Ishikawa (cell line): ENCODE measurements at regions not wholly inside any gene's neighbourhood (a gene's known extent, or its start where the extent isn't known, plus 50 kb on each side); places are given as distances from the start of the nearest gene placed in this dataset.

Experiments
- CEBPB ChIP-seq: IDR thresholded peaks from 2 replicates; pipeline ENCODE4 v1.6.1; 2012
- CREB1 ChIP-seq: IDR thresholded peaks from 2 replicates; pipeline ENCODE4 v1.6.1; 2012; ENCODE audit warnings: low read depth
- EGR1 ChIP-seq: IDR thresholded peaks from 2 replicates; pipeline ENCODE4 v1.6.1; 2012
- EP300 ChIP-seq: IDR thresholded peaks from 2 replicates; pipeline ENCODE4 v1.6.1; 2012; ENCODE audit warnings: borderline replicate concordance
- FOXM1 ChIP-seq: IDR thresholded peaks from 2 replicates; pipeline ENCODE4 v1.6.1; 2012; ENCODE audit warnings: low read depth, borderline replicate concordance
- MAX ChIP-seq: IDR thresholded peaks from 2 replicates; pipeline ENCODE4 v1.6.1; 2012
- NFIC ChIP-seq: IDR thresholded peaks from 2 replicates; pipeline ENCODE4 v1.6.1; 2012
- RAD21 ChIP-seq: IDR thresholded peaks from 2 replicates; pipeline ENCODE4 v1.6.1; 2012; ENCODE audit warnings: low read depth
- REST ChIP-seq: IDR thresholded peaks from 2 replicates; pipeline ENCODE4 v1.6.1; 2012; ENCODE audit warnings: low read depth, mild to moderate bottlenecking
- TAF1 ChIP-seq: IDR thresholded peaks from 2 replicates; pipeline ENCODE4 v1.6.1; 2012; ENCODE audit warnings: low read depth, mild to moderate bottlenecking
- TCF12 ChIP-seq: IDR thresholded peaks from 2 replicates; pipeline ENCODE4 v1.6.1; 2012; ENCODE audit warnings: low read depth
- TEAD4 ChIP-seq: IDR thresholded peaks from 2 replicates; pipeline ENCODE4 v1.6.1; 2012
- USF1 ChIP-seq: IDR thresholded peaks from 2 replicates; pipeline ENCODE4 v1.6.1; 2012
- YY1 ChIP-seq: IDR thresholded peaks from 2 replicates; pipeline ENCODE4 v1.6.1; 2012; ENCODE audit warnings: low read depth

GRCh38 chr12:131571827-131572226, 139.1 kb upstream of the SFSWAP start:
- TF ChIP-seq EP300 (no peak), REST (no peak), CEBPB (no peak), MAX (no peak), TCF12 (no peak), TEAD4 (no peak), USF1 (no peak), YY1 (no peak), RAD21 (no peak), CREB1 (no peak), EGR1 (no peak), NFIC (no peak), TAF1 (no peak), FOXM1 (no peak)
